HG02610 (cell line): ENCODE measurements at regions not wholly inside any gene's neighbourhood (a gene's known extent, or its start where the extent isn't known, plus 50 kb on each side); places are given as distances from the start of the nearest gene placed in this dataset.
"Not testable (repeated sequence)": the region's sequence is repeated elsewhere in the genome, so short reads cannot be mapped to it uniquely, and the experiment has no call there.

Experiments
- ATAC-seq: cut with Tn5 transposase; IDR thresholded peaks from one replicate; pipeline ENCODE4 v1.9.1; 2021; ENCODE audit warnings: mild to moderate bottlenecking, moderate library complexity; ENCODE audit not compliant: unreplicated experiment

DNA sequence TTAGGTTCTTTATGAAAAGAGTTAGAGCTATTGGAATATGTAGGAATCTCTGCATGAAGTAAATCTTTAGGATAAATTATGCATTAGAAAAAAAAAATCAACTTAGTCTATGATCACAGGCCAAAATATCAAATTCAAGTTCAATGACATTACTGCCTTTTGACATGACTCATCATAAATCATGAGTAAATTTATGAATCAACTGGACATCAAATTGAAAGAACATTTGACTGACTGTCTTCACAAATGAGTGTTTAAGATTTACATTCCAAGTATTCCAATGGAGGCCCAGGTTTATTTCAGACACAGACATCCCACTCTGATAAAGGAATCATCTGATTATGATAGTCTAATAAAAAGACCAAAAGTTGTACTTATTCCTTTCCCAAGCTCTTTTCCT, 192.8 kb upstream of the TTC14 start:
- ATAC-seq, result no peak

DNA sequence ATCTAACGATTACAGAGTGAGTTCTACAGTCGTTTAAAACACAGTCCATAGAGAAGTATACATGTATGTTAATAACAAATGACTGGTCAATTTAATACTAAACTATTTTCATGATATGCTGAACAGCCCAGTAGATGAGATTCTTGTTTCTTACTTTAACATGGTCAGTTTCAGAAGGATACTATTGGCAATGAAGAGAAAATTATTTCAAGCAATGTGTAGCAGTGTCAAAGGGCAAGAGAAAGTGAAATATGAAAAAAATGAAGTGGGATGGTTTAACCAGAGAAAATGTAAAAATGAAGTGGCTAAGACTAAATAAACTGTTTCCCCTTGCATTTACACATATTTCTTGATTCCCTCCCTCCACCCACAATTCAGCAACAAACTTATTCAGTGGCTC, 192.1 kb upstream of the TTC14 start:
- ATAC-seq, result no peak

DNA sequence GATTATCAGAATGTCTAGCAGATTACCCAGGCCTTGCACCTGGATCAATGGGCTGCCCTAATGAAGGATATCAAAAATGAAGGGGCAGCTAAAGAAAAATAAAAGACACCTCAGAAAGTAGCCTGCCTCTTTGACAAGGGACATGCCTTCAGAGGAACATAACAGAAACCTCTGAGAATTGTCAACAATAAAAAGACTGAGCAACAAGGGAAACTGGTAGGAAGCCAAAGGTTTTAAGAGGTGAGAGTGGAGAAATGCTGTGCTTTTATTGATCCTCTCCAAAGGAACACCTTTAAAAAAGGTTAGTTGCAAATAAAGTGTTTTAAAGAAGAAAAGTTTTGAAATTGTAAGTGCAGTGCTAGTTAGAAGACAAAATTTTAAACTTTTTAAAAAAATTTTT, 187.8 kb upstream of the TTC14 start:
- ATAC-seq, result no peak

DNA sequence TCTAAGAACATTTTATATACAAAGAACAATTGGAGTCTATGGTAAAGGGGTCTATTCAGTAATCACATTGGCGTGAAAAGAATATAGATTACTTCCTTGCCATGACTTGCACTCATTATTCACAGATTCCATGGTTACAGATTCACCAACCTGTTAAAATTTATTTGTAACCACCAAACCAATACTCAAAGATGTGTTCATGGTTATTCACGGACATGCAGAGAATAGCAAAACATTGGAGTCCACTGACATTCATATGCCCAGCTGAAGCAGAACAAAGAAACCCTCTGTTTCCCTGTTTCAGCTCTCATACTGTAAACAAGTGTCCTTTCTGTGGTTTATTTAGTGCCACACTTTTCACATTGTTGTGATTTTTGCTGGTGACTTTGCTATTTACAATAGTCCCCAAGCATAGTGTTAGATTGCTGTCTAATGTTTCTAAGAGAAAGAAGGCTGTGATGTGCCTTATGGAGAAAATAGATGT, 185.8 kb upstream of the TTC14 start:
- no peak for ATAC-seq

DNA sequence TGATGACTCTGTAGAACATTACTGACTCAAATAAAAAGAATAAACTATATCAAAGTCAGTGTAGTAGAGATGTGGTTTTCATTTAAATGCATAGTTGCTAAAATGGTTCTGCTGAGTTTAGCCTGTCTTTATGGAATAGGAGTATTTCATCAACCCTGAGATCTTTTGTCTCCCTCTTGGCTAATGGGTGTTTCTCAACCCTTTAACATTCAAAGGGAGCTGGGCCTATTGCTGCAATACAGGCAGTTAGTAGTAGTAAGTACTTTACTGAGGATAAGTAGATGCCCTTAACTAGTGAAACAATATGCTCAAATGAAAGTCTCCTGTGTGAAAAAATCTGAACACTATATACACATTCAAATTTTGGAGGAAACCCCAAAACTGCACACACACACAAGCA, 184.7 kb upstream of the TTC14 start:
- no peak for ATAC-seq

DNA sequence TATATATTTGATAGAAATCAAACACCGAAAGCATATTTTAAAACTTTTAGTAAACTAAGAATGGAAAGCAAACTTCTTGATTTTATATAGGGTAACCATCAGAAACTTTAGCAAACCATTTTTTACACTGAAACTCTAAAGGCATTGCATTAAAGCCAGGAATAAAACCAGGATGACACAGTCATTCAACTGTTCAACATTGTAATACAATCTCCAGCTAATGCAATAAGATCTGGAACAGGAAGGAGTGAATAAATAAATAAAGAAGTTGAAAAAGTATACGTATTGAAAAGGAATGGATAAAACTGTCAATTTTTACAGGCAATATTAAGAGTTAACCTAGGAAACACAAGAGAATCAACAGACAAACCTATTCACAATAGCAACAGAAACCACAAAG, 181.9 kb upstream of the TTC14 start:
- ATAC-seq, result no peak

DNA sequence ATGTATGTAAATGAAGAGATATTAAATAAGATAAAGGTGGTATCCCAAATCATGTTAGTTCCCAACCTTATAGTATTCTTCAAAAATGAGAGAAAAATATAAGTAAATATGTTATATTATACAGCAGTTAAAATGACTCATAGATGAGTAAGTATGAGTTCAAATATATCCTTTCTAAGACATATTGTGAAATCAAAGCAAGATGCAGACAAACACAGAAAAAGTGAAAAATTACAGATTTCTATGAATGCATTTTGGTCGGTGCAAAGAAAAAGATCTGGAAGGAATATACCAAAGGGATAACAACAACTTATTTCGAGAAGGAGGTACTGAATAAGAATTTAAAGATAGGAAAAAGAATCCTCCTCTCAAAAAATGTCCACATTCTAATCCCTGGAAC, 181.2 kb upstream of the TTC14 start:
- no peak for ATAC-seq

DNA sequence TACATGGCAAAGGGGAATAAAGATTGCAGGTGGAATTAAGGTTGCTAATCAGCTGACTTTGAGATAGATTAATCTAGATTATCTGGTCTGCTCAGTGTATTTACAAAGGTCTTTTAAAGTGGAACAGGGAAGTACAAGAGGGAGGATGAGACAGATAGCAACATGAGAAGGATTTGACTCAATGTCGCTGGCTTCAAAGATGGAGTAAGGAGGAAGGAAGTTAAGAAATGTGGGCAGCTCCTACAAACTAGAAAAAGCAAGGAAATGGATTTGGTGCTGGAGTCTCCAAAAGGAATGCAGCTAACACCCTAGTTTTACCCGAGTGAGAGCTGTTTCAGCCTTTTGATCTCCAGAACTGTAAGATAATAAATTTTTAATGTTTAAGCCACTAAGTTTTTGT, 180.7 kb upstream of the TTC14 start:
- no peak for ATAC-seq

DNA sequence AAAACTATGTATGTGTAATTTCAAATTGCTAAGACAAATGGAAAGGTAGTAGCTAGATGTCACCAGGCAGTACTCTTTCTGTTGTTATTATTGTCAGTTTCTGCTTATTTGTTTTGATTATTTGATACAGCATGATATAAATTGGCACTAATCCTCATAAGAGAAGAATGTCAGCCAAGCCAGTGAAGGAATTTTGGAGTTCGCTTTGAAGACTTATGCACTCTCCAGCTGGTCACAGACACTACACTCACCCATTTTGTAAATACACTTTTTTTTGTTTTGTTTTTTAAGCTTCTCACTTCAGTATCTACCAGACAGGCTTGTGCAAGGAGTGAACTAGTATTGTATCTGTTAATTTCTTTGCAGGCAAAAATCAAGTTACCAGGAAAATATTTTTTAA, 180.2 kb upstream of the TTC14 start:
- no peak for ATAC-seq

DNA sequence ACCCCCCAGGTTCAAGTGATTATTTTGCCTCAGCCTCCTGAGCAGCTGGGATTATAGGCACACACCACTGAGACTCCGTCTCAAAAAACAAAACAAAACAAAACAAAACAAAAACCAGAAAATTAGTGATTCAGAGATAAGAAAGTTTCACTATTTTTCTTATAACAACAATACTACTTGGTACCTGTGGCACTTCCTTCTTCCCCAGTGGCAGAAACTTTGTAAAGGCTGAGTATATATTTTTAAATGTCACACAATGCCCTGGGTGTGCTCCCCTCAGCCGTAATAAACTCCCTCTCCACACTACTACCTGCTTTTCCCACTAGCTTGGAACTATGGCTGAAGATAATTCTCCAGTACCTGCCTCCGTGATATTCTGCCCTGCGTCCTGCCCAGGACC, 177.7 kb upstream of the TTC14 start:
- not testable (repeated sequence) for ATAC-seq

DNA sequence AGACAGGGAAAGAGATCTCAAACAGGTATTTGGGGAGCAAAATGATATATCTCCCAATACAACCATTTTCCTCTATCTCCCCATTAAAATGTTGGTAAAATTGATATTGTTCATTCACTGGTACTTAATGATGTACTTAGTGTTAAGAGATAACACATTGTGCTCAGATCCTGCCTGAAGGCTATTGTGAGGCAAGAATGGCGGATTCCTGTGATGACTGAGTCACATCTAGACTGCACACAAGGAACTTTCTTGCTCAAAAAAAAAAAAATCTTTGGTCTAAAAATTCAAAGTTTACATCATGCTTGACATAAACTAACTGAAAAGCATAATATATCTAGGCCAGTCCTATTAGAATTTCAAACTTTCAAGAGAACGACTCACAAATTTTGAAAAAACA, 171.1 kb upstream of the TTC14 start:
- no peak for ATAC-seq

DNA sequence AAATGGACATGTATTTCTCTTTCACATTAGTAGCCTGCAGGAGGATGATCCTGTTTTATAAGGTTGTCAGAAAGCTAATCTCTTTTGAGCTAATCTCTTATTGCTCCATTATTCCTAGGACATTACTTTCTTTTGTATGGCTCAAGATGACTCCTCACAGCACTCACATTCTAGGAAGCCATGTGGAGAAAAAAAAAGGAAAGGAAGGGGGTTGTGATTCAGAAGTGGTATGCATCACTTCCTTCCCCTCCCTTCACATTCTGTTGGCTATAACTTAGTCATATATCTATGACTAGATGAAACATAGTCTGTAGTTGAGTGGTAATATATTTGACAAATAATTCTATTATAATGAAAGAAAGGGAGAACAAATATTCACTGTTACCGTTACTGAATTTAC, 168.8 kb upstream of the TTC14 start:
- ATAC-seq, result no peak

DNA sequence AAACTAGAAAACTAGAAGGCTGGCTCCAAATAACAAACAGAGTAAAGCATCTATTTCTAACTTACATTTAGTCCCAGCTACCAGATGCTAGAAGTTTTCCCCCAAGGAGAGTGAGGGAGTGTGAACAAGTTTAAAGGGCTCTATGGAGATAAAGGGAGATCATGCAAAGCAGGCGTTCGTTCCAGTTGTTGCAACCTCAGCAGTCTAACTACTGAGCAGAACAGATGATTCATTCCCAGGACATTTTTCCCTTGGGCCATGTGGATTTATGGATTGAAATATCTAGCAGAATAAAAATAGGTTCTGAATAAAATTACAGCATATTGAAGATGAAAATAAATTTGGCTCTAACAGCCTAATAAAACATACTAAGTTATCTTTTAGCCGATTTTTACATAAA, 154.8 kb upstream of the TTC14 start:
- no peak for ATAC-seq

DNA sequence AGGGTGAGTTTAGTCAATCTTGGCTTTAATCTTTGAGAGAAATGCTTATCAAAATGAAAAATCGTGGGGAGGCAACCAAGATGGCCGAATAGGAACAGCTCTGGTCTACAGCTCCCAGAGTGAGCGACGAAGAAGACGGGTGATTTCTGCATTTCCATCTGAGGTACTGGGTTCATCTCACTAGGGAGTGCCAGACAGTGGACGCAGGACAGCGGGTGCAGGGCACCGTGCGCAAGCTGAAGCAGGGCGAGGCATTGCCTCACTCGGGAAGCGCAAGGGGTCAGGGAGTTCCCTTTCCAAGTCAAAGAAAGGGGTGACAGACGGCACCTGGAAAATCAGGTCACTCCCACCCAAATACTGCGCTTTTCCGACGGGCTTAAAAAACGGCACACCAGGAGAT, 153.6 kb upstream of the TTC14 start:
- not testable (repeated sequence) for ATAC-seq

DNA sequence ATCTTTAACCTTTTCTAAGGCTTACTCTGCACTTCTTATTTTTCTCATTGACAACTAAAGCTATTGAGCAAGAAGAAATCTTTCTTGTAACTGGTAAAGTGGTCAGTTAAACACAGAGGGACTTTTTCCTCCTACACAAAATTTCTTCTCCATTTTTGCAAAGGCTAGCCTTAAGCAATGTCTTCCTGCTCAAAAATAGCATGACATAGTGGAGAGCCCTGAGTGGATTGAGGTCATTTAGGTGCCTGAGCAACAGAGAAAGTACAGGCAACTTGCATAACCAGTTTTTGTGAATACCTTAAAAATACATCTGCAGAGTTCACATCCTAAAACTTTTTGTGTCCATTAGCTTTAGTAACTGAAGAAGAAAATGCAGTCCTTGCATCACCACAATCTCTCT, 144.7 kb upstream of the TTC14 start:
- no peak for ATAC-seq

DNA sequence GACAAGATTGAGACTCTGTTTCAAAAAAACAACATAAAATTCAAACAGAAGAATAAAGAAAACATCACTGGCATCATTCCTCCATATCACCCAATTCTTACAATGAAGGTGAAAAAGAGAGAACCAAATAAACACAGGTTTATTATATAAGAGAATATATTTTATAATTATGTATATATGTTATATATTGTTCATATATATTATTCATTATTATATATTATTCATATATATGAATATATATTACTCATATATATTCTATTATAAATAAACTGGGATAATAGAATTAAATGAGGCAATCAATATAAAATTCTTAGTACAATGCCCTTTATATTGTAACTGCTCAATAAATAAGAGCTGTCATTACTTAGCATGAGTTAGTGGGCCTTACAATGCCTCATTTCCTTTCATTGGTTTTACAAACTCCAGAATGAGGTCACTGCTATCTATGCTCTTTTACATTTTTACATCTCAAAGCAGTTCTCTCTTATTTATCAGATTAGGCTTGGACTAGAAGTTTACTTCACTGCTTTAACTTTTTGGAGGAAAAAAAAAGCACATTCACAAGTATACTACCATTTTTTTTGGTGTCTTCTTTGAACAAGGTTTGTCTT, 135.5 kb upstream of the TTC14 start:
- no peak for ATAC-seq

DNA sequence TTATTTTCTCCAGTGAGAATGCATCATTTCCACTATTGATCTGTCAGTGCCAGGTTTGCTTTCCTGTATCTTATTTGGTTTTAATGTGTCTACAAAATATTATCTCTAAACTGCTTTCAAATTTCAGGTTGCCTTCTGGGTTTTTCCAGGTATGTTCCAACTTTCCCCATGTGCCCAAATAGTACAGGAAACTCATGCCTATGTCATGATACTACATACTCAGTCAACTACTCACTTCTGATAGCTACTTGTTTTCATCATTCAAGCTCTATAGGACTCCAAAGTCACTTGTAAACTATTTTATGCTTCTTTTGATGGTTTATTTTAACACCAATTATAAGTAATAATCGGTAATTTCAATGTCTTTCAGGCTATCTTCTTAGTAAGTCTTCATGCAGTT, 134.8 kb upstream of the TTC14 start:
- ATAC-seq, result no peak

DNA sequence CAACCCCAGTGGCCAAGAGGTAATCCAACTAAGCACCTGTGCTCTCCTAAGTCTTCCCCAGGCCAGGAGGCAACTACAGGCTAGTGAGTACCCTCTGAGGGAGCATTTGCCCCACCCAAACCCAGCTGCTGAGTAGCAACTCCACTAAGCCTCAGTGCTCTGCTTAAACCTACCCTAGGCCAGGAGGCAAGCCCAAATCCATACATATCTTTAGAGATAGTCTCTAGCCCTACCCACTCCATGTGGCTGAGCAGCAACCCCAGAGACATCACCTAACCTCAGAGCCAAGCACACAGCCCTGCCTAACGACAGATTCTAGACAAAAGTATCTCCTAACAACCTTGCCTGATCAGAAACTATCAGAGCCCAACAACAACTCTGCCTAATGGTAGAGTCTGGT, 132.8 kb upstream of the TTC14 start:
- no peak for ATAC-seq

DNA sequence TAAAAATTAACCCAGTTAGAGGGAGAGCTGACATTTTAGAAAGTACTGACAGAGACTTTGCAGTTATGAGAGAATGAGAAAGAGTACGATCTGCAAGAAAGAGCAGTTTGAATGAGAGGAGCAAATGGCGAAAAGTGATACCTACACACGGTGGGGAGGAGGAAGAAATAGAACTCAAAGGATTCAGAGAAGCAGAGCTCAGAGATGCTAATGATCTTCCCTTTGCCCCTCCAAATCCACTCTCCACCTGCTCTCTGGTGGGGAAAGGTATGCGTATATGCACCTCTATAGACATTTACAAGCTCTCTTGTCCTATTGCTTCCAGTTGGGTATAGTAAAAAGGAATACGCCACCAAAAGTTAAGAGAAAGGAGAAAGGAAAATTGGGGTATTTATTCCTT, 123.3 kb upstream of the TTC14 start:
- ATAC-seq, result no peak

DNA sequence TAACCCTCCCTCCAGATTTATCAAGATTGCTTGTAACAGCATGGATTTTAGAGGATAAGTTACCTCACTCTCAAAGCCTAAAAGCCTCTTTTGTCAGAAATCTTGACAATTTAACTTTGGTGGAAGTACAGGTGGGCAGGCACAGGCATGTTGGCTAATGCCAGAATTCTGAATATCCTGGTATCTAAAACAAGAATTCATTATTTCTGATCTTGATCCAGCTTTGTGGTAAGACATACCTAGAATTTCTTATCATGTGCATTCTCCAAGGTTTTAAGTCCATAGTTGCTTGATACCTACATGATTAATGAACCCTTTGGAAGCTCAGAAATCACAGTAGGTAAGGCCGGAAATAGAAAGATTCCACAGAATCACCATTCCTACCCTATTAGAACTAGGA, 109.9 kb upstream of the TTC14 start:
- no peak for ATAC-seq

DNA sequence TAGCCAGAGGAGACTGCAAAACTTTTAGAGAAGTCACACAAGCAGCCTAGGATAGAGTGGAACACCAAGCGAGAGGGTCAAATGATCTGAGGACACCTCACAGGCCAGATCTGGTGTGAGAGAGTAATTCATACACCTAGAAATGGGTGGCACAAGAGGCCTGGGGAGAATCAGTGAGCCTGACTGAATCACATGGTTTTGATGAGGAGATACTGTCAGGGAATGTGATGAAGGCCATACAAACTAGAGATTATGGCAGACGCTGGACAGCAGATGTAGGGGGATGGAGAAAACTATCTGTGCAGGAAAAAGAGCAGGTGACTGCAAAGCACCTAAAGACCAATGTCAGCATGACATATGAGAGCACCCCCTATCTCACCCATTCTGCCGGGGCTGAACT, 105.0 kb upstream of the TTC14 start:
- no peak for ATAC-seq

DNA sequence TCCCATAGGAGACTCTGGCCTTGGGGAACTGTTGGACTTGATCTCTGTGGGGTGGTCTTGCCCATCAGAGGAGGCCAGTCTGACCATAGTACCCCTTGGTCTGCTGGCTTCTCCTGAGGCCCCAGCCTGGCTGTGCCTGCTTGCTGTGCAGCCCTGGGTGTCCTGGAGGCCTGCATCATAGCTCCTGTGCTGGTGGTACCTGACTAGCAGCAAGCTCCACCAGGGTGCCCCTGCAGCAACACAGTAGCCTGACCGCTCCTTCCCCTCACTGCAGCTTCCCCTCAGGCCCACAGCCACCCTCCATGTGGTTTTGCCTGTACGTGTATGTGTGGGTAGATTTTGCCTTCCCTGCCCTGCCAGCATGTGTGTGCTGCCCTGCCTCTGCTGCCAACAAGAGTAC, 85.6 kb upstream of the TTC14 start:
- no peak for ATAC-seq

DNA sequence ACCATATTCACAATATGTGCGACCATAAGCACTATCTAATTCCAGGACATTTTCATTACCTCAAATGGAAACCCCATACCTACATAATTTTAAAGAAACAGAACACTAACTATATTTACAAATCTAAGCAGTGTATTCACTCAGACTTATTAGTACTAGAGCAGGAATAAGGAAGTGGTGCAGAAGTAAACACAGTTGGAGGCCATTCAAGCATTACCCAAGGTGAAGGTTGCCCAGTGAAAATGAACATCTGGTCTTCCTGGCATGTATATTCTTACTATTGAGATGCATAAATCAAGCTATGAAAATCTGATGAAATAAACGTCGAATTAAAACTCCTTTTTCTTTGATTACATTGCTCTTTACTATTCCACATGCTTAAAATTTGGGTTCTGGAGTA, 78.9 kb upstream of the TTC14 start:
- ATAC-seq, result no peak

DNA sequence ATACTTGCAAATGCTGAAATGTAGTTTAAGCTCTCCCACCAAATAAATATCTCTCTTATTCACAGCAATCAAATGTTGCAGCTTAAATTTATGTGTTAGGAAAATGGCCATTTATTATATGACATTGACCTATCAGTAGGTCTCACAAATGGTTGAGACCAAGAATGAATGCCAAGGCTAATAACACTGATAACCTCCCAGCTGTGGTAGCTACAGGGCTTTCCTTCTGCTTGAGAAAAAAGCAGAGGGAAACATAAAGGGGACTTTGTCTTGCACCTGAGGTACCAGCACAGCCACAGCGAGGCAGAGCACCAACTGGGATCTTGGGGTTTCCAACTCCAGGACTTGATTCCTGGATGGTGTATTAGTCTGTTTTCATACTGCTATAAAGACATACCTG, 73.1 kb upstream of the TTC14 start:
- no peak for ATAC-seq
